Frontal cortex (tissue), 3 donors: ENCODE measurements at regions not wholly inside any gene's neighbourhood (a gene's known extent, or its start where the extent isn't known, plus 50 kb on each side); places are given as distances from the start of the nearest gene placed in this dataset.

ENCODE experiments used
- DNase-seq, 2 donors: peaks; one replicate each; pipeline ENCODE4 v3.0.0; 2012; ENCODE audit warnings: low spot score in 2 of 2
- FAIRE-seq: peaks from 2 replicates; lab custom pipeline; 2012; peaks lifted over from hg19 to GRCh38; lab: Jason Lieb, UNC
- donor health status: control.
- donor health status: control.
- donor health status: control.

DNA sequence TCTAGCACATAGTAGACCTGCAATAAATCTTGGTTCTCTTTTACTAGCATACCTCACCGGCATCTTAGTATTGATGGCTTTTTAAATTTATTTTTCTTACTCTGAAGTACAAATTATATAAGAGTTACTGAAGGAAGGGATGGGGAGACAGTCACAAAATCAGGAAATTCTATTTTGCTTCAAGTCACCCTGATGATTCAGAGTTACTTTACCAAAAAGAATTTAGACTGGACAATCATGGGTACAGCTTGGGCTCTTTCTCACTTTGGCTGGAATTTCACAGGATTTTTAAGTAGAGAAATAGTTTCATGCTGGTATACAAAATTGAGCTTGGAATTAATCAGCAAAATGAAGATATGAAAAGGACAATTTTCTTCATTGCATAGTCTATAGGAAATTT lies 919.2 kb downstream of the METTL15 start:
- no peak for DNase-seq
- no peak for FAIRE-seq

DNA sequence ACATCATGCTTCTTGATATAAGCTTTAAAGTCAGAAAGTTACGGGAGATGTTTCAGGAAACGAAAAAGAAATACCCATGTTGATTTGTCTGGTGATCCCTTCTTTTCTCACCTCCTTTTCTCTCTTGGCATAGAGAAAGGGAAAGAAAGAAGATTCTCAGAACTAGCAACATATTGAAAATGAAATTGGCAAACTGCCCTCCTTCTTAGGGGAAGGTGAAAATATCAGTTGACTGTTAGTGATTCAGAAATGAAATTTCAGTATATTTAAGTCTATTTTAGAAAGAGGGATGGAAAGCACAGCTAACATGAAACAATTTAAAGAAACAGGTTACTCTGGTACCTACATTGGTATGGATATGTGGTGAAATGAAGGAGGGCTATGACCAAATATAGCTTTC lies 918.1 kb downstream of the METTL15 start:
- DNase-seq (no peak), FAIRE-seq (no peak)

DNA sequence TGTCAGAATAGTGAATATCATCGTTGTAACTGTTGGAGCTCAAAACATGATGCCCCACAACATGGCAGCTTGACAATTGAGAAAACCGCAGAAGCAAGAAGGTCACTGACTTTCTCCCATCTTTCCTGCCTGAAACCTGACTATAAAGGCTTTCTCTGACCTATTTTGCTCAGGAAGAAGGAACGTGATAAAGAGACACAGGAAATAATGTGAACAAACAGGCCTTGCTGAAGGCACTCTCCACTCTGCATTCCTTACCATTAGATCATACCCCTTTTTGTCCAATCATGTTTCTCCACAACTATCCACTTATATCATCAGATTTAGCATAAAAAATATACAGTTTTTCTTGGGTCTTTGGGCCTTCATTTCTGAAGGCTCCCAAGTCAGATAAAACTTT lies 916.8 kb downstream of the METTL15 start:
- DNase-seq = no peak
- no peak for FAIRE-seq

DNA sequence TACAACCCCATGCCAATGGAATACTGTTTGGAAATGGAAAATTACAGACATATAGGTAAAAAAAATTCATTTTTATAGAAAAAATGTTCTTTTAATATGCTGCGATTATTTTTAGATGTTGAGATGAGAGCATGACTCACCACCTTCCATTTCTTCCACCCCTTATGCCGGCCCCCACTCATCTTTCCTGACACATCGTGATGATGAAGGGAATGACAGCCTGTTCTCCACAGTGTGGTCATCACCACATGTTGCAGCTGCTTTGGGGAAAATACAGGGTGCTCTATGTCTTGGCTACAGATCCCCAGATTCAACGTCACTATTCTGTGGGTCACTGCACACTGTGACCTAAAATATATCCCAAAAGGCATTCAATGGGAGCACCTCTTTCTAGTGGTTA lies 916.2 kb downstream of the METTL15 start:
- FAIRE-seq (no peak), DNase-seq (no peak)

DNA sequence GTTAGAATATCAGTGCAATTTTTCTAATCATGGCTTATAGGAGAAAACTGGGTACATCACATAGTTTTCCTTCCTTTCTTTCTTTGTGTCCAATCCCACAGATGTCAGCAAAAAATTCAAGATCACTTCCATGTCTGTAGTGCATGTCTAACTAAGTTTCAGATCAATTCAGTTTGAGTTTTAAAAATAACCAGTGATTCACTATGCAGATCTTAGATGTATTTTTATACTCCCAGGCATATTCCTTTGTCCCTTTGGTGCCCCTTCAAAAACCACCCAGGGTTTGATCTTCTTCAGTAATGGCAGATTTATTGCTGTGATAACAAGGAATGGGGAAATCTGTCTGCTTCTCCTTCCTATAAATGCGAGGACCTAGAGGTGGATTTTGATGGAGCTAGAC lies 915.6 kb downstream of the METTL15 start:
- FAIRE-seq = no peak
- no peak for DNase-seq

DNA sequence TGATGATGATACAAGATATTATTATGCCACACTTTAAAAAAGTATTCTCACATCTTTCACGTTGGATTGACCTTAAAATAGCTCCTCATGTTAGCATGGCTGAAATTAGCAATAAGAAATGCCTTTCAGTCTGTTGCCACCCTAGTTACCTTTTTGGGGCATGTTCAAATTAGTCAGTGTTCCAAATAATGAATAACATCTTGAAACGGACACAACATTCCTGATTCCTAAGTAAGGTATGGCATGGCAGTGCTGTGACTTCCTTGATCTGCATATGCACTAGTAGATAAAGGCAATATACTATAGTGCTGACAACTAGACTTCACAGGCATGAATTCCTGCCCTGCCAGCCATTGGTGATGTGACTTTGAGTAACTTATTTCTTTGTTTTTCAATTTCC lies 914.5 kb downstream of the METTL15 start:
- FAIRE-seq (no peak), DNase-seq (no peak)

DNA sequence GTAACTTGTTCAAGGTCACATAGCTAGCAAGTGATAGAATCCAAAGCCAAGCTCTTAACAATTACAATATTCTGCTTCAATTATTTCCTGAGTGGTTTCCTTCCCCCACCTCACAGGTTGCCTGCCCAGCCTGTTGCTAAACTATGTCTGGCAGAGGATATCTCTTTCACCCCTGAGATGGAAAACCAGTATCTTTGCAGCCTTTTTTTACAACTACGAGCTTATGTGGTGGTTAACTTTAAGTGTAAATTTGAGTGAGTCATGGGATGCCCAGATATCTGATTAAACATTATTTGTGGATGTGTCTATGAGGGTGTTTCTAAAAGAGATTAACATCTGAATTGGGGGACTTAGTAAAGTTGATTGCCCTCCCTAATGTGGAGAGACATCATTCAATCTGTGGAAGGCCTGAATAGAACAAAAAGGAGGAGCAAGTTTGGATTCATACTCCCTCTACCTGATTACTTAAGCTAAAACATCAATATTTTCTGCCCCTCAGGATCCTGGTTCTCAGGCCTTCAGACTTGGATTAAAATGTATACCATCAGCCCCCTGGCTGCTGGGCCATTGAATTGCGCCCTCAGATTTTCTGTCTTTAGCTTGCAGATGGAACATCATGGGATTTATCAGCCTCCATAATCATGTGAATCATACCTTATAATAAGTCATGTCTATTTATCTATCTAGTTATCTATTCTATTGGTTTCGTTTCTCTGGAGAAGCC lies 911.9 kb downstream of the METTL15 start:
- FAIRE-seq (no peak), DNase-seq (no peak)

DNA sequence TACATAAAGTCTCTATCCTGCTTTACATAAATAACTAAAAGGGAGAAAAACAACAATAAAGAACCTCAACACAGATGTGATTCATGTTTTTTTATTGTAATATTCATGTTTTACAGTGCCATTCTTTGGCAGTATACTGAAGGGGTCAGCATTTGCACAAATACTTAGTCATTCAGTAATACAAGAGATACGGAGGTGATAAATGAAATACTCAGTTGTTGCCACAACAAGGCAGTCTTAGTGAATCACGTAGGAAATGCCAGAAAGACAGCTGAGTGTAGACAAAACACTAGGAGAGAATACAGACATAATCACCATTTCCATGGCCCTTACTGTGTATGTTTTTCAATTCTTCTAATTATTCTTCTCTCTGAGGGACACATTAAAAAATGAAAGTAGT lies 910.4 kb downstream of the METTL15 start:
- DNase-seq (no peak), FAIRE-seq (no peak)

DNA sequence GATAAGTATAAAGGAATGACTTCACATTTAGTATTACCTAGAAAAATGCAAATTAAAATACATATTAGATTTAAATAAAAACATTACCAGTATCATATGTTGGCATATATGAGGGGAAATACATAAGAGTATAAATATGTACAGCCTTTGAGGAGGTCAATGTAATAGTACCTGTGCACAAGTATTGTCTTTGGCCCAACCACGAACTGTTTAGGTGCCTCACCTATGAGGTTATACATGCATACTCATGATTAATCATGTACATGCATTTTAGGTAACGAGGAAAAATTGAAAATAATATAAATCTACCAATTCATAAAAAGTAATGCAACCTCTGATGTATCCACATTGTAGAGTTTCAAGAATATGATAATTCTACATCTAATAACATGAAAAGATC lies 909.8 kb downstream of the METTL15 start:
- FAIRE-seq (no peak), DNase-seq (no peak)

DNA sequence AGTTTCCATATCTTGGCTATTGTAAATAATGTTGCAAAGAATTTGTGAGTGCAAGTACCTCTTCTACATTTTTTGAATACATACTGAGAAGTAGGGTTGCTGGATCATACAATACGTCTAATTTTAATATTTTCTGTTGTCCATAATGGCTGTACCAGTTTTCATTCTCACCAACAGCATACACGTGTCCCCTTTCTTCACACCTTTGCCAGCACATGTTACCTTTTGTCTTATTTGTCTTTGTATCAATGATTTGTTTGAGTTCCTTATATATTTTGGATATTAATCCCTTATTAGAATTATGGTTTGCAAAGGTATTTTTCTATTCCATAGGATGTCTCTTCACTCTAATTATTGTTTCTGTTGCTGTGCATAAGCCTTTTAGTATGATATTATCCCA lies 904.3 kb downstream of the METTL15 start:
- FAIRE-seq = no peak
- DNase-seq = no peak

DNA sequence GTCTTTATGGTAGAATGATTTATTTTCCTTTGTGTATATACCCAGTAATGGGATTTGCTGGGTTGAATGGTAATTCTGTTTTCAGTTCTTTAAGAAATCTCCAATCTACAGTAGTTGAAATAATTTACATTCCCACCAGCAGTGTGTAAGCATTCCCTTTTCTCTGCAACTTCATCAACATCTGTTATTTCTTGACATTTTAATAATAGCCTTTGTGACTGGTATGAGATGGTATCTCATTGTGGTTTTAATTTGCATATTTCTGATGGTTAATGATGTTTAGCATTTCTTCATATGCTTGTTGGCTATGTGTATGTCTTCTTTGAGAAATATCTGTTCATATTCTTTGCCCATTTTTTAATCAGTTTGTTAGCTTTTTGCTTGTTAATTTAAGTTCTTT lies 901.2 kb downstream of the METTL15 start:
- DNase-seq = no peak
- FAIRE-seq = no peak

DNA sequence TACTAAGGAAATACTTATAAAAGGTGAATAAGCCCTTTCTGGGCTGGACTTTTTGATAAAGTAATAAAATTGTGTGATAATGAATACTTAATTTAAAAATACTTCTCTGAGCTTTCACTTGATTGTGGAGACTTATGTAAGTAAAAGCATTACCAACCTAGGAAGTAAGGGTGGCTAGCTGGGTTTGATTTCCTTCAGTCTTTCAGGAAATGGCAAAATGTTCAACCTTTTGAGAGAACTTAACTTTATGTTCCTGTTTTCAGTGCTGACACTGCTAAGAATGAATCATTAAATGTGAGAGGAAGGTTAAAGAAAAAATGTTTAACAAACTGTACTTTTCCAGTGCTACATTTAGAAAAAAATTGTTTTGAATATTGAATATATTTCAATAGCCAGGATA lies 900.3 kb downstream of the METTL15 start:
- no peak for DNase-seq
- no peak for FAIRE-seq

DNA sequence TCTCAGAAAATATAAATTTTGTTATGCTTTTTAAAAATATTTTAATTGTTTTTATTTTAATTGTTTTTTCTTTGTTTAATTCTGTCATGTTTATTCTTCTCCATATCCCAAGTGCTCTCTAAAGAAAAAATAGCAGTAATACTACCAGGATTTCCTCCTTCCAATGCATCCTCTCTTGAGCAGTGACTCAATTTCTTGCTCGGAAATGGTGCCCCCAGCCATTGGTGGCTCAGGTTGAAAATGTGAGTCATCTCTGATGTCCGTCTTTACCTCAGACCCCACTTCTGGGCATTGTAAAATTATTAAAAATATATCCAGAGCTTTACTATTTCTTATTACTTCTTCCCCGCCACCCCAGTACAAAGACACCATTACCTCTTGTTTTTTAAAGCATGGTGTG lies 898.5 kb downstream of the METTL15 start:
- DNase-seq (no peak), FAIRE-seq (no peak)

DNA sequence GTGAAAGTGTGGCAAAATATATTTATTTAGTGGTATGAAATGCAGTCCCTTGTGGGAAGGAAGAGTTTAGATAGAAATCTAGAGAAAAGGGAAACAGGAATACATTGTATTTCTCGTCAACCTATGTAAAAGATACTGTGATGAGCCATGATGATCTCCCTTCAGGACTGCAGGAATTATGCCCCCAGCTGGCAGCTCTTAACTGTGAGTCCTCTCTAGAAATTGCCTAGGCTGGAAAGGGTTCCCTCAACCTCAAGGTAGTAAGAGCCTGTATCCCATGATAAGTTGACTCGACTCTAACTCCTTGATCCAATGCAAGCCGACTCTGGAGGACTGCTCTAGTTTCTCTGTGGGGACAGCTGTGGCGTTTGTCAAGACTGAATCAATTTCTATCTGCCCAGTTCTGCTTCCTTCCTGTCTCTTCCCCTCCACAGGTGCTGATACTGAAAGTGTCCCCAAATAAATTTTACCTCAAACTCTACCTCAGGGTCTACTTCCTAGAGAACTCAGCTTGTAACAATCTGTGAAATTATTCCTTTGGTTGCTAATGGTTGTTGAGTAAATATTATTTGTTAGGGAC lies 897.3 kb downstream of the METTL15 start:
- no peak for FAIRE-seq
- no peak for DNase-seq

DNA sequence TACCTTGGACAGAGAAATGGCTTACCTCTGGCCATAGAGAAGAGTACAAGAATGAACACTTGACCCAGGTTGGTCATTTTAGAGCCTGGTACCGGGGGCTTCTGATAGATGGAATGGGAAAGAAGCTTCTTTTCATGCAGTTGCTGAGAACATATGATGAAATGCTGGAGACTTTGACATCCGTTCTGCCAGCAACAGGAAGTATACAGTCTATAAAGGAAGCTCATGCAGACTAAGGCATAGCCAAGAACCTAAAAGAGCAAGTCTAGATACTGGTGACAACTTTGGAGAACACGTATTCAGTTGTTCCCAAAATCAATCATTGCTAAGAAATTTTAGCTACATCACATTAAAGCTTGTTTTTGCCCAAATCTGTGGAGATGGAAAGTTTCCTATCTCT lies 894.6 kb downstream of the METTL15 start:
- no peak for FAIRE-seq
- no peak for DNase-seq

DNA sequence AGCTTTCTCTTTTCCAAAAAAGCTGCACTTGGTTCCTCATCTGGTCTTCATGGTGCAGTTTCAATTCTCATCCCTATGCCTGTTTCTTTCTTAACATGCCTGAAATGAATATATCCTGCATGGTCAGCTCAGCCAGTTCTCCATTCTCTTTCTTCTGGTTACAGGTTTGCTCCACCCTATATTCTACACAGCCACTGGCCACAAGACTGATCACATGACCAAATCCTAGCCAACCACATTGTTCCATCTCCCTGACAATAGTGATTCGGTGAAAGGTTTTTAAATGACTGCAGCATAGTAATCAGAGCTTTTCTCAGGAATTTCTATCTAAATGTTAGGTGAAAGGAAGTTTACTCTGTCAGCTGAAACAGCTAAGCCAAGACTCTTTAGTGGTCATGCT lies 891.4 kb downstream of the METTL15 start:
- FAIRE-seq (no peak), DNase-seq (no peak)

DNA sequence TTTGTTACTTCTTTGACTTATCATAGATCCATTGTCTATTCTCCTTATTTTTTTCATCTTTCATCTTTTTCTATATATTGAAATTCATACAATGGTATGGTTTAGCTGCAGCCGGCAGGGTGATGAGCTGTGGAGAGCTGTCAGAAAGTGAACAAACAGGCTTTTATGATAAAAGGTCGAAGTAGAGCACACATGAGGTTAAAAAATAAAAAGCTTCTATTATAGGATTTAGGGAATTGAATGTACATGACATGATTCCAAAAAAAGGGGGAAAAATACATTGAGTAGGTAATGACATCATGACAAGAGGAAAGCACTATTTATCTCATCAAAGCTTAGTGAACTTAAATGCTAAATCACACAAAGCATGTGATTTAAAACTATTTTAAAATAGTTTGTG lies 884.8 kb downstream of the METTL15 start:
- DNase-seq (no peak), FAIRE-seq (no peak)

DNA sequence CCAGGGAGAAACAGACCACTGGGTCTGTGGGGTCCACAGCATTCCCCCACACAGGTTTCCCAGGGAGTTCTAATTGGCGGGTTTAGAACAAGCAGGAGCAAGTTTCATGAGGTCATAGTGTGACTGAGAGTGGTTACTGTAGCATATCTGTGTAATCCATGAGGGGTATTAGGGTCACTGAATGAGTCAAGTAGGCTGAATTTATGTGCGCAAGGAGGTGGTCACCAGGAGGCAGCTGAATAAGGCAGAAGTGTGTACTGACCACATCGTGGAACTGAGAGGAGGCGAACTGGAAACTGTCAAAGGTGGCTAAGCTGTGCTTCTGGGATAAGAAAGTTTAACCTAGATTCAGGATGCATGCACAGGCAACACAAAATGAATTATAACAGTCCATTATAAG lies 876.0 kb downstream of the METTL15 start:
- FAIRE-seq (no peak), DNase-seq (no peak)

DNA sequence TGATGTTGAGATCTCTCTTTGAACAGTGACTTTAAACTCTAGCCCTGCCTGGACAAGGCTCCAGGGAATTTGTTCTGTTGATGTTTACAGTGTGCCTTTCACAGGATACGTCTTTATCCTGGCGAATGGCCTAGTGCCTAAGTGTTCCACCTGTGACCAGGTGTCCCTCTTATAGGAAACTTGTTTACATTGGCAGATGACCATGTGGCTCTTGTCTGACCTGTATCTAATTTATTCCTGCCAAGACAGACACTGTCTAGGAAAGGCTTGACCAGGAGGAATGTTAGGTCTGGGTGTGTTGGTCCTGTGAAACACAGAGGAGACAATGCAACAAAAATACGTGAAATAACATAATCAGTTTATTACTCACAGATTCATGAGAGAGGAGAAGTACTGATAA lies 875.6 kb downstream of the METTL15 start:
- FAIRE-seq = no peak
- DNase-seq = no peak

DNA sequence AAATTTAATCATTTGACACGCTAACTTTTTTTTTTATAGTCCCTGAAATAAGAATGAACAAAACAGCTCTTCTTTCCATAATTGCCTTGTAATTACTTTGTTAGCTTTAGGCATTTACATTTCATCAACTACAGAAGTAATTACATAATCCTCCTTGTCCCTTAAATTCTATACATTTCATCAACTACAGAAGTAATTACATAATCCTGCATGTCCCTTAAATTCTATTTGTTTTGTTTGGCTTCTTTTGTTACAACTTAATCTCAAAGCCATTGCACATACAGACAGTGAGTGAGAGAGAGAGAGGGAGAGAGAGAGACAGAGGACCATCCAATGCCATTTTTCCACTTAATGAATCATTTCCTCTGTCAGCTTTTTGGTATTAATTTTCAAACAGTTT lies 873.2 kb downstream of the METTL15 start:
- DNase-seq (no peak), FAIRE-seq (no peak)

DNA sequence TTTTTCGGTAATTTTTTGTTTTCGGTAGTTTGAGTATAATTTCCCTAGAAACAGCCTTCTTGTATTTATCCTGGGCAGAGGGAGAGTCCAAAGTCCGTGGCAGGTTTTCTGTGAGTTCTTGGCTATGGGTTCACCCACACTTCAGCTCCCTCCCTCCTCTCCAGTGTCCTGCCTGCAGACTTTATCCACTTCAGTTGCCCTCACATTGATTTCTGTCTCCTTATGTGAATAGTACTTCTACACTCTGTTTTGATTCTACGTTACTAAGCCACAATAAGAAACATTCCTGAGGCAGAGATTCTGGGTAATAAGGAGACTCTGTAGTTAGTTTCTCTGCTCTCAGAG lies 868.6 kb downstream of the METTL15 start:
- no peak for DNase-seq
- FAIRE-seq = no peak

DNA sequence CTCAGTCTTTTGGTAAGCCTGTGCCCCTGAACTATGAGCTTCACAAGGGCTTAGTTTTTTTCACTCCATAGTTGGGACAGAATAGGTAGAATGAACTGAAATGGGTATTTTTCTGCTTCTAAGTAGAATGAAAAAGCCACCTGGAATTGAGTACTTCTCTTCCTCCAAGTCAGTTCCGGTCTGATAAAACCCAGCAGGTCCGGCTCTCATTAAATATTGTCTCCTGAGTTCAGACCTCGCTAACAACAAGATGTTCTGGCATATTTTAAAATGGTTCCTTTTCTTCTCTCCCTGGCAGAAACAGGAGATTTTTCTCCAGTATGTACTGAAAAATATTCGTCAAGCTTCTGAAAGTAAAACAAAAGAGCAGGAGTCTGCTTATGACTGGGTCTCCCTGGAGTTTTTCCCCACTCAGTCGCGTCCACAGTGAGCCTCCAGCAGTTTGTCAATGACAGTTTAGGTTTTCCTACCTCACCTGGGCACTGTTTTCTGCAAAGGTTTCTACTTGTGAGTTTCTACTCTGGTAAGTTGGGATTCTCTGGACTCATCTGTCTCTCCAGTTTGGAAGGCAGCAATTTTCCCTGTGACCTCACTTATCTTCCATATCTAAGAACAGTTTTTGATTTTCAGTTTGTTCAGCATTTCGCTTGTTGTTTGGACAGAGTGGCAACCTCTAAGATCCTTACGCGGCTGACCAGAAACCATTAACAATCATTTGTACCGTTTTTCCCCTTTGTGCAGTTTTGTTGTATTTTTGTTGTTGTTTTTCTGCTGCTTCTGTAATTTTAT lies 868.0 kb downstream of the METTL15 start:
- FAIRE-seq (no peak), DNase-seq (no peak)
